MCF 10A (cell line): ENCODE measurements at regions not wholly inside any gene's neighbourhood (a gene's known extent, or its start where the extent isn't known, plus 50 kb on each side); places are given as distances from the start of the nearest gene placed in this dataset.

ENCODE experiments used
- BruUV-seq: library from RNA; stranded (reverse); fragments of 400-500 nt; replicated peaks from 2 replicates; lab custom pipeline; 2021; lab: Mats Ljungman, UMichigan
- CTCF ChIA-PET: fragments of 300-600 bp; sonication (Branson Sonifier 250); formaldehyde crosslinking; extraction: SDS; loops from one replicate; lab custom pipeline; 2021; ENCODE audit warnings: antibody characterized with exemption, inconsistent platforms; lab: Yijun Ruan, JAX
- POLR2A ChIA-PET: fragments of 300-600, 350-650 bp; sonication (Branson Sonifier 250); formaldehyde crosslinking; extraction: SDS; loops from one replicate; lab custom pipeline; 2020; ENCODE audit warnings: antibody characterized with exemption, inconsistent platforms; lab: Yijun Ruan, JAX
- DNase-seq: peaks from one replicate; pipeline ENCODE4 v3.0.0-alpha.2; 2018; ENCODE audit not compliant: unreplicated experiment
- H3K27ac Mint-ChIP-seq: one replicate; pipeline ENCODE4 v1.8.0; 2022; ENCODE audit warnings: mild to moderate bottlenecking, low read depth, mixed read lengths; ENCODE audit not compliant: unreplicated experiment
- H3K27me3 Mint-ChIP-seq: one replicate; pipeline ENCODE4 v1.8.0; 2022; ENCODE audit warnings: mixed read lengths; ENCODE audit not compliant: insufficient read depth, unreplicated experiment
- H3K36me3 Mint-ChIP-seq: one replicate; pipeline ENCODE4 v1.8.0; 2022; ENCODE audit warnings: mild to moderate bottlenecking, moderate library complexity, mixed read lengths; ENCODE audit not compliant: insufficient read depth, unreplicated experiment
- H3K4me1 Mint-ChIP-seq: one replicate; pipeline ENCODE4 v1.8.0; 2022; ENCODE audit warnings: mixed read lengths; ENCODE audit not compliant: insufficient read depth, unreplicated experiment
- H3K4me3 Mint-ChIP-seq: one replicate; pipeline ENCODE4 v1.8.0; 2022; ENCODE audit warnings: mild to moderate bottlenecking, moderate library complexity, mixed read lengths; ENCODE audit not compliant: unreplicated experiment
- H3K9me3 Mint-ChIP-seq: one replicate; pipeline ENCODE4 v1.8.0; 2022; ENCODE audit warnings: mixed read lengths; ENCODE audit not compliant: unreplicated experiment
- intact Hi-C: fragments of 100-400 bp; cut with micrococcal nuclease; formaldehyde crosslinking; loops from 2 replicates; pipeline ENCODE4 v1.14.1; 2022
- TF ChIP-seq, protein P1 (sequence below): fragments of 200-600 bp; IDR thresholded peaks from one replicate; pipeline ENCODE4 v1.8.0; 2022; ENCODE audit warnings: antibody characterized with exemption, mild to moderate bottlenecking; ENCODE audit not compliant: unreplicated experiment

DNA sequence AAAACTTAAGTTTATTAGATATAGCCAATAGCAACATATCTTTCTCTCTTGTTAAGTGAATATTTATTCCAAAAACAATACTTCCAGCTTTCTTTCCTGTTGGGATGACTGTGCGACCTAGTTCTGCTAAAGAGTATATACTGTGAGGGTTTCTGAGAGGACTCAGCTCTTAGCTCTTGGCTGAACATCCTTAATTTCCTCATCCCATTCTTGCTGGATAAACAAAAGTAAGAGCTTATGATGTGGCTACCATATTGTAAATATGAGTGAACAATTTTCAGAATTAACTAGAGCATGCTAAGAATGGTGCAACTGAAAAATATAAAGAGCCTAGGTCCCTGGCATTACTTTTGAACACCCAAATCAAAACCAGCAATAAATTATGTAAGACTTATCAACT, 279.5 kb upstream of the GNAI1 start:
- CTCF ChIA-PET = no interaction called here
- no peak overlapping the region for H3K27ac Mint-ChIP-seq

DNA sequence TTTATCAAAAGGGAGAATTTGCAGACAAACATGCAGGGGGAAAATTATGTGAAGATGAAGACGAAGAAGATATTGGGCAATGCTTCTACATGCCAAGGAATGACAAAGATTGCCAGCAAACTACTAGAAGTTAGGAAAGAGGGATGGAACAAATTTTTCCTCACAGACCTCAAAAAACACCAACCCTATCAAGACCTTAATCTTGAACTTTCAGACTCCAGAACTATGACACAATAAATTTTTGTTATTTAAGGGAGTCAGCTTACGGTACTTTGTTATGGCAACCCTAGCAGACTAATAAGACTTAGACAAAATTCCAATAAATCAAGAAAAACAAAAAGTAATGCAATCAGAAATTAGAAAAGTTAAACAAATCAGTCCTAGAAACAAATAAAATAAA, 280.0 kb upstream of the GNAI1 start:
- no peaks in the 10 kb centered on the region for H3K4me1 Mint-ChIP-seq
- TF ChIP-seq, protein P1, sequence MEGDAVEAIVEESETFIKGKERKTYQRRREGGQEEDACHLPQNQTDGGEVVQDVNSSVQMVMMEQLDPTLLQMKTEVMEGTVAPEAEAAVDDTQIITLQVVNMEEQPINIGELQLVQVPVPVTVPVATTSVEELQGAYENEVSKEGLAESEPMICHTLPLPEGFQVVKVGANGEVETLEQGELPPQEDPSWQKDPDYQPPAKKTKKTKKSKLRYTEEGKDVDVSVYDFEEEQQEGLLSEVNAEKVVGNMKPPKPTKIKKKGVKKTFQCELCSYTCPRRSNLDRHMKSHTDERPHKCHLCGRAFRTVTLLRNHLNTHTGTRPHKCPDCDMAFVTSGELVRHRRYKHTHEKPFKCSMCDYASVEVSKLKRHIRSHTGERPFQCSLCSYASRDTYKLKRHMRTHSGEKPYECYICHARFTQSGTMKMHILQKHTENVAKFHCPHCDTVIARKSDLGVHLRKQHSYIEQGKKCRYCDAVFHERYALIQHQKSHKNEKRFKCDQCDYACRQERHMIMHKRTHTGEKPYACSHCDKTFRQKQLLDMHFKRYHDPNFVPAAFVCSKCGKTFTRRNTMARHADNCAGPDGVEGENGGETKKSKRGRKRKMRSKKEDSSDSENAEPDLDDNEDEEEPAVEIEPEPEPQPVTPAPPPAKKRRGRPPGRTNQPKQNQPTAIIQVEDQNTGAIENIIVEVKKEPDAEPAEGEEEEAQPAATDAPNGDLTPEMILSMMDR = no peak
- no peak for DNase-seq
- no peak overlapping the region for H3K4me3 Mint-ChIP-seq
- H3K9me3 Mint-ChIP-seq = no peaks in the 10 kb centered on the region
- POLR2A ChIA-PET = no interaction called here
- no TSS peak for BruUV-seq
- peaks cover 83% of the 10 kb centered on the region for H3K27me3 Mint-ChIP-seq
- no peaks in the 10 kb centered on the region for H3K36me3 Mint-ChIP-seq
- intact Hi-C loops = no loop called here
- CTCF ChIA-PET = no interaction called here
- no peak overlapping the region for H3K27ac Mint-ChIP-seq

More for the DNA sequence above, 279.5 kb upstream of the GNAI1 start:
- TF ChIP-seq, protein P1 = no peak
- no TSS peak for BruUV-seq
- no peak overlapping the region for H3K4me3 Mint-ChIP-seq
- H3K27me3 Mint-ChIP-seq = peaks cover 87% of the 10 kb centered on the region
- DNase-seq = no peak
- intact Hi-C loops = no loop called here
- POLR2A ChIA-PET = no interaction called here
- no peaks in the 10 kb centered on the region for H3K36me3 Mint-ChIP-seq
- H3K4me1 Mint-ChIP-seq = no peaks in the 10 kb centered on the region
- no peaks in the 10 kb centered on the region for H3K9me3 Mint-ChIP-seq

DNA sequence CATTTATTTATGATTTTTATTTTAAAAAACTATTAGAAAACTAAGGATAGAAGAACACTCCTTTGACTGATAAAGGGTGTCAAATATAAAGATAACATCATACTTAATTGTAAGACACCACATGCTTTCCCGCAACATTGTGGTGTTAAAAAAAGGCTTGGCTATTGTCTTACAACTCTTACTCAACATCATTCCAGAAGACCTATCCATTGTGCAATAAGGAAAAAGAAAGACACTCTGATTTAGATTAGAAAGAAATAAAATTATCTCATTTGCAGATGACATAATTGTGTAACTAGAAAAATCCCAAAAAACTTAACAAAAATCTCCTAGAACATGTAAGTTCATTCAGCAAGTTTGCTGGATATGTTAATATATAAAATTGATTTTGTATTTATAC, 296.7 kb upstream of the GNAI1 start:
- POLR2A ChIA-PET = no interaction called here
- H3K27ac Mint-ChIP-seq = no peak overlapping the region
- TF ChIP-seq, protein P1 = no peak
- H3K4me1 Mint-ChIP-seq = no peaks in the 10 kb centered on the region
- H3K27me3 Mint-ChIP-seq = peaks cover 86% of the 10 kb centered on the region
- intact Hi-C loops = no loop called here
- CTCF ChIA-PET = no interaction called here
- no peaks in the 10 kb centered on the region for H3K36me3 Mint-ChIP-seq
- no peaks in the 10 kb centered on the region for H3K9me3 Mint-ChIP-seq
- H3K4me3 Mint-ChIP-seq = no peak overlapping the region
- BruUV-seq = no TSS peak
- DNase-seq = peak; percentile 6

DNA sequence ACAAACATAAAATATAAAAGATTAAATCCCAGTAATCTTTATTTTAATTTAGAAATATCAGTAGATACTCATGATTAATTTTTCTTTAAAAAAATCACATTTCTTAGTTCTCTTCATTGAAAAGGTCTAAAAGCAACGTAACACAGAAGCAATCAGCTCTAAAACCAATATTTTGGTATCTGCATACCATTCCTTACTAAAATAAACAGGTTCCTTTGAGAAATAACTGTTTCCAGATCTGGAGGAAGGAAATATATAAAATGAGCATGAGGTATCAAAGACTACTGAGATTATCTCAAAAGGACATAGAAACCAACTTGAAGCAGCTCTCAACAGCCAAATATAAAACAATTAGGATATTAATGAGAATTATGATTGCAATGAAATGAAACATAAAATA, 301.0 kb upstream of the GNAI1 start:
- intact Hi-C loops = no loop called here
- no peak for DNase-seq
- Mint-ChIP-seq H3K27ac (no peak overlapping the region), H3K4me3 (no peak overlapping the region), H3K27me3 (peaks cover 80% of the 10 kb centered on the region), H3K4me1 (no peaks in the 10 kb centered on the region), H3K9me3 (no peaks in the 10 kb centered on the region), H3K36me3 (no peaks in the 10 kb centered on the region)
- ChIA-PET POLR2A (no interaction called here), CTCF (no interaction called here)
- TF ChIP-seq, protein P1 = no peak
- BruUV-seq = no TSS peak
